CD4-positive, CD25-positive, alpha-beta regulatory T cell (primary cell): ENCODE measurements at regions not wholly inside any gene's neighbourhood (a gene's known extent, or its start where the extent isn't known, plus 50 kb on each side); places are given as distances from the start of the nearest gene placed in this dataset.

Experiments used
- ATAC-seq, 2 donors: fragments of 150-1000 bp; cut with Tn5 transposase; one replicate each; pipeline ENCODE4 v1.10.0; 2021; ENCODE audit warnings: low read depth in 2 of 2, moderate number of reproducible peaks in 2 of 2, moderate library complexity in 1 of 2
- DNase-seq, 3 donors: peaks; one replicate each; pipeline versions ENCODE4 v3.0.0 to v3.0.0-alpha.2; 2012 to 2022; ENCODE audit warnings: mixed read lengths in 1 of 3
- H3K27ac ChIP-seq: one replicate; pipeline ENCODE4 v1.7.0; 2013; ENCODE audit warnings: mild to moderate bottlenecking, low read length; ENCODE audit not compliant: insufficient read depth, poor library complexity, severe bottlenecking
- H3K27me3 ChIP-seq: one replicate; pipeline ENCODE4 v1.7.0; 2013; ENCODE audit warnings: low read length; ENCODE audit not compliant: control insufficient read depth, insufficient read depth
- H3K36me3 ChIP-seq: one replicate; pipeline ENCODE4 v1.7.0; 2013; ENCODE audit warnings: mild to moderate bottlenecking, low read length, moderate library complexity; ENCODE audit not compliant: control insufficient read depth, insufficient read depth
- H3K4me1 ChIP-seq: 2 replicates; pipeline ENCODE4 v1.7.0; 2013; ENCODE audit warnings: mild to moderate bottlenecking, low read length; ENCODE audit not compliant: insufficient read depth, control insufficient read depth, poor library complexity, severe bottlenecking
- H3K4me3 ChIP-seq: one replicate; pipeline ENCODE4 v1.7.0; 2013; ENCODE audit warnings: low read depth, mild to moderate bottlenecking, low read length, moderate library complexity
- H3K9me3 ChIP-seq, 2 experiments: 1 replicate in 1 of 2; 2 replicates in 1 of 2; pipeline ENCODE4 v1.7.0; 2013; ENCODE audit warnings: low read length in 2 of 2, mild to moderate bottlenecking in 1 of 2, moderate library complexity in 1 of 2; ENCODE audit not compliant: control insufficient read depth in 2 of 2
- H3K27ac Mint-ChIP-seq, 3 donors: one replicate each; pipeline ENCODE4 v1.8.0; 2020 to 2022; ENCODE audit warnings: mild to moderate bottlenecking in 3 of 3, mixed read lengths in 3 of 3, moderate library complexity in 2 of 3
- H3K27me3 Mint-ChIP-seq: one replicate; pipeline ENCODE4 v1.8.0; 2022; ENCODE audit warnings: mild to moderate bottlenecking, mixed read lengths
- H3K36me3 Mint-ChIP-seq: one replicate; pipeline ENCODE4 v1.8.0; 2020; ENCODE audit warnings: mixed read lengths
- H3K4me1 Mint-ChIP-seq, 4 donors: one replicate each; pipeline ENCODE4 v1.8.0; 2020 to 2022; ENCODE audit warnings: mixed read lengths in 4 of 4, mild to moderate bottlenecking in 1 of 4
- H3K4me3 Mint-ChIP-seq, 4 donors: one replicate each; pipeline ENCODE4 v1.8.0; 2020 to 2022; ENCODE audit warnings: mild to moderate bottlenecking in 4 of 4, mixed read lengths in 4 of 4, moderate library complexity in 3 of 4
- H3K9me3 Mint-ChIP-seq, 7 donors: one replicate each; pipeline ENCODE4 v1.8.0; 2020 to 2022; ENCODE audit warnings: mixed read lengths in 7 of 7, mild to moderate bottlenecking in 3 of 7, moderate library complexity in 2 of 7

GRCh38 chr5:142473038-142473437 lies 148.2 kb upstream of the SPRY4 start:
- no peak overlapping the region for H3K4me3 ChIP-seq
- Mint-ChIP-seq H3K27me3 (peaks cover 3% of the 10 kb centered on the region), H3K4me1 (peaks cover 0 to 12% (median 5%) of the 10 kb centered on the region in 4 donors), H3K27ac (no peak overlapping the region), H3K36me3 (no peaks in the 10 kb centered on the region), H3K4me3 (no peak overlapping the region), H3K9me3 (peaks cover 0 to 2% (median 0%) of the 10 kb centered on the region in 7 donors)
- DNase-seq (no peak), ATAC-seq (no peak)
- no peaks in the 10 kb centered on the region for H3K36me3 ChIP-seq
- H3K27ac ChIP-seq, result no peak overlapping the region
- H3K9me3 ChIP-seq, result no peaks in the 10 kb centered on the region
- H3K4me1 ChIP-seq, result peaks cover 7% of the 10 kb centered on the region
- no peaks in the 10 kb centered on the region for H3K27me3 ChIP-seq

GRCh38 chr5:142472306-142472951 lies 147.6 kb upstream of the SPRY4 start:
- Histone ChIP-seq H3K27me3 (no peaks in the 10 kb centered on the region), H3K4me1 (peaks cover 7% of the 10 kb centered on the region), H3K36me3 (no peaks in the 10 kb centered on the region), H3K27ac (no peak overlapping the region), H3K4me3 (no peak overlapping the region), H3K9me3 (no peaks in the 10 kb centered on the region)
- Mint-ChIP-seq H3K27me3 (no peaks in the 10 kb centered on the region), H3K4me1 (peaks cover 0 to 12% (median 5%) of the 10 kb centered on the region in 4 donors), H3K36me3 (no peaks in the 10 kb centered on the region), H3K27ac (peak overlapping the region in 2 of 3 donors; percentile 5 to 7), H3K9me3 (peaks cover 0 to 2% (median 0%) of the 10 kb centered on the region in 7 donors), H3K4me3 (no peak overlapping the region)
- DNase-seq (peak in 1 of 3 donors; percentile 19), ATAC-seq (peak; percentile 45 to 68)

- no peaks in the 10 kb centered on the region for H3K9me3 ChIP-seq
- DNase-seq, result no peak
- no peak overlapping the region for H3K4me3 Mint-ChIP-seq
- H3K27me3 ChIP-seq, result no peaks in the 10 kb centered on the region
- no peaks in the 10 kb centered on the region for H3K27me3 Mint-ChIP-seq
- peaks cover 0 to 2% (median 0%) of the 10 kb centered on the region in 7 donors for H3K9me3 Mint-ChIP-seq
- H3K27ac ChIP-seq, result no peak overlapping the region
- no peak overlapping the region for H3K27ac Mint-ChIP-seq
- peaks cover 0 to 2% (median 0%) of the 10 kb centered on the region in 4 donors for H3K4me1 Mint-ChIP-seq
- no peak overlapping the region for H3K4me3 ChIP-seq
- H3K36me3 ChIP-seq, result no peaks in the 10 kb centered on the region
- H3K36me3 Mint-ChIP-seq, result no peaks in the 10 kb centered on the region
- no peak for ATAC-seq
- H3K4me1 ChIP-seq, result no peaks in the 10 kb centered on the region
These were observed 141.6 kb upstream of the SPRY4 start for GRCh38 chr5:142466195-142466971.

- Mint-ChIP-seq H3K4me1 (peaks cover 0 to 2% (median 0%) of the 10 kb centered on the region in 4 donors), H3K4me3 (no peak overlapping the region), H3K27me3 (peaks cover 4% of the 10 kb centered on the region), H3K9me3 (peaks cover 0 to 2% (median 0%) of the 10 kb centered on the region in 7 donors), H3K27ac (no peak overlapping the region), H3K36me3 (no peaks in the 10 kb centered on the region)
- no peaks in the 10 kb centered on the region for H3K36me3 ChIP-seq
- no peaks in the 10 kb centered on the region for H3K9me3 ChIP-seq
- H3K4me1 ChIP-seq, result no peaks in the 10 kb centered on the region
- ATAC-seq (no peak), DNase-seq (no peak)
- no peak overlapping the region for H3K27ac ChIP-seq
- no peaks in the 10 kb centered on the region for H3K27me3 ChIP-seq
- no peak overlapping the region for H3K4me3 ChIP-seq
These were observed 140.7 kb upstream of the SPRY4 start for GRCh38 chr5:142465476-142465875.

- no peak overlapping the region for H3K27ac Mint-ChIP-seq
- H3K36me3 Mint-ChIP-seq, result no peaks in the 10 kb centered on the region
- Histone ChIP-seq H3K36me3 (no peaks in the 10 kb centered on the region), H3K4me3 (no peak overlapping the region), H3K4me1 (no peaks in the 10 kb centered on the region), H3K9me3 (no peaks in the 10 kb centered on the region), H3K27ac (no peak overlapping the region), H3K27me3 (no peaks in the 10 kb centered on the region)
- H3K4me3 Mint-ChIP-seq, result no peak overlapping the region
- ATAC-seq (no peak), DNase-seq (no peak)
- peaks cover 4% of the 10 kb centered on the region for H3K27me3 Mint-ChIP-seq
- H3K4me1 Mint-ChIP-seq, result no peaks in the 10 kb centered on the region
- peaks cover 0 to 5% (median 0%) of the 10 kb centered on the region in 7 donors for H3K9me3 Mint-ChIP-seq
These were observed 139.1 kb upstream of the SPRY4 start for GRCh38 chr5:142463904-142464303.

GRCh38 chr5:142461028-142461590 lies 136.3 kb upstream of the SPRY4 start:
- ATAC-seq (no peak), DNase-seq (no peak)
- Histone ChIP-seq H3K27me3 (no peaks in the 10 kb centered on the region), H3K4me1 (no peaks in the 10 kb centered on the region), H3K4me3 (no peak overlapping the region), H3K27ac (no peak overlapping the region), H3K9me3 (no peaks in the 10 kb centered on the region), H3K36me3 (no peaks in the 10 kb centered on the region)
- Mint-ChIP-seq H3K4me1 (no peaks in the 10 kb centered on the region), H3K36me3 (no peaks in the 10 kb centered on the region), H3K27me3 (peaks cover 4% of the 10 kb centered on the region), H3K9me3 (peaks cover 0 to 5% (median 0%) of the 10 kb centered on the region in 7 donors), H3K27ac (no peak overlapping the region), H3K4me3 (no peak overlapping the region)

GRCh38 chr5:142459209-142459608 lies 134.4 kb upstream of the SPRY4 start:
- H3K9me3 Mint-ChIP-seq, result peaks cover 0 to 7% (median 0%) of the 10 kb centered on the region in 7 donors
- no peak overlapping the region for H3K4me3 Mint-ChIP-seq
- no peaks in the 10 kb centered on the region for H3K36me3 Mint-ChIP-seq
- Histone ChIP-seq H3K27ac (no peak overlapping the region), H3K9me3 (no peaks in the 10 kb centered on the region), H3K4me3 (no peak overlapping the region), H3K27me3 (no peaks in the 10 kb centered on the region), H3K4me1 (no peaks in the 10 kb centered on the region), H3K36me3 (no peaks in the 10 kb centered on the region)
- DNase-seq (no peak), ATAC-seq (no peak)
- H3K4me1 Mint-ChIP-seq, result no peaks in the 10 kb centered on the region
- H3K27me3 Mint-ChIP-seq, result peaks cover 4% of the 10 kb centered on the region
- H3K27ac Mint-ChIP-seq, result no peak overlapping the region
